Activated CD8-positive, alpha-beta T cell treated with anti-CD3 and anti-CD28 coated beads for 36 hours (primary cell): ENCODE measurements at regions not wholly inside any gene's neighbourhood (a gene's known extent, or its start where the extent isn't known, plus 50 kb on each side); places are given as distances from the start of the nearest gene placed in this dataset.

Source experiments
- ATAC-seq: fragments of 200-7000 bp; cut with Tn5 transposase; one replicate; pipeline ENCODE4 v1.10.0; 2021; ENCODE audit warnings: mild to moderate bottlenecking, moderate library complexity
- CTCF ChIA-PET: fragments of 350-600 bp; sonication (Branson Sonifier 250); formaldehyde crosslinking; loops from one replicate; lab custom pipeline; 2021; ENCODE audit warnings: antibody characterized with exemption; lab: Charles Lee
- POLR2A ChIA-PET: fragments of 350-600 bp; sonication (Branson Sonifier 250); formaldehyde crosslinking; loops from one replicate; lab custom pipeline; 2021; ENCODE audit warnings: antibody characterized with exemption; lab: Charles Lee
- DNase-seq: peaks from one replicate; pipeline ENCODE4 v3.0.0-alpha.2; 2020
- H3K27ac Mint-ChIP-seq: one replicate; pipeline ENCODE4 v1.8.0; 2021; ENCODE audit warnings: mild to moderate bottlenecking, mixed read lengths
- H3K27me3 Mint-ChIP-seq: one replicate; pipeline ENCODE4 v1.8.0; 2021; ENCODE audit warnings: mixed read lengths
- H3K36me3 Mint-ChIP-seq: one replicate; pipeline ENCODE4 v1.8.0; 2021; ENCODE audit warnings: low read depth, mixed read lengths
- H3K4me1 Mint-ChIP-seq: one replicate; pipeline ENCODE4 v1.8.0; 2021; ENCODE audit warnings: low read depth, mixed read lengths
- H3K4me3 Mint-ChIP-seq: one replicate; pipeline ENCODE4 v1.8.0; 2021; ENCODE audit warnings: mild to moderate bottlenecking, moderate library complexity, mixed read lengths
- H3K9me3 Mint-ChIP-seq: one replicate; pipeline ENCODE4 v1.8.0; 2021; ENCODE audit warnings: mixed read lengths
- CTCF ChIP-seq: fragments of 200-600 bp; IDR thresholded peaks from one replicate; pipeline ENCODE4 v1.8.0; 2022; ENCODE audit warnings: antibody characterized with exemption, mild to moderate bottlenecking
- intact Hi-C: fragments of 100-400 bp; cut with micrococcal nuclease; formaldehyde crosslinking; loops from one replicate; pipeline ENCODE4 v1.10.0; 2022

- no peak for ATAC-seq
- ChIA-PET CTCF (no interaction called here), POLR2A (no interaction called here)
- H3K4me1 Mint-ChIP-seq: no peaks in the 10 kb centered on the region
- H3K36me3 Mint-ChIP-seq: no peaks in the 10 kb centered on the region
- TF ChIP-seq CTCF: no peak
- no peaks in the 10 kb centered on the region for H3K9me3 Mint-ChIP-seq
- DNase-seq: no peak
- intact Hi-C loops: no loop called here
- H3K27me3 Mint-ChIP-seq: peaks cover 19% of the 10 kb centered on the region
- no peak overlapping the region for H3K4me3 Mint-ChIP-seq
- no peak overlapping the region for H3K27ac Mint-ChIP-seq
Observed at GRCh38 chr16:86337138-86337537, 173.2 kb upstream of the FOXF1 start.

- ChIA-PET POLR2A (no interaction called here), CTCF (no interaction called here)
- Mint-ChIP-seq H3K36me3 (no peaks in the 10 kb centered on the region), H3K27ac (no peak overlapping the region), H3K4me1 (no peaks in the 10 kb centered on the region), H3K27me3 (peaks cover 19% of the 10 kb centered on the region), H3K9me3 (no peaks in the 10 kb centered on the region), H3K4me3 (no peak overlapping the region)
- no peak for DNase-seq
- no peak for ATAC-seq
- intact Hi-C loops: no loop called here
- TF ChIP-seq CTCF: no peak
Observed at GRCh38 chr16:86337581-86338402, 172.5 kb upstream of the FOXF1 start.

GRCh38 chr16:86338403-86339115 lies 171.8 kb upstream of the FOXF1 start:
- CTCF ChIA-PET: no interaction called here
- POLR2A ChIA-PET: no interaction called here
- Mint-ChIP-seq H3K4me3 (no peak overlapping the region), H3K4me1 (no peaks in the 10 kb centered on the region), H3K27me3 (peaks cover 25% of the 10 kb centered on the region), H3K36me3 (no peaks in the 10 kb centered on the region), H3K27ac (no peak overlapping the region), H3K9me3 (no peaks in the 10 kb centered on the region)
- TF ChIP-seq CTCF: no peak
- ATAC-seq (no peak), DNase-seq (no peak)
- intact Hi-C loops: no loop called here

GRCh38 chr16:86342161-86342834 lies 168.0 kb upstream of the FOXF1 start:
- H3K9me3 Mint-ChIP-seq: no peaks in the 10 kb centered on the region
- no peak overlapping the region for H3K4me3 Mint-ChIP-seq
- H3K4me1 Mint-ChIP-seq: no peaks in the 10 kb centered on the region
- no peak for TF ChIP-seq CTCF
- intact Hi-C loops: loop anchor here (5.0 kb wide), 1 partner anchor 175 kb away; no protein-coding TSS in a partner anchor
- no peak overlapping the region for H3K27ac Mint-ChIP-seq
- ChIA-PET POLR2A (no interaction called here), CTCF (interaction anchor here (0.9 to 3.9 kb wide), 2 partner anchors 175 to 522 kb away, joined by 3 to 19 read pairs; no protein-coding TSS in a partner anchor)
- DNase-seq (no peak), ATAC-seq (no peak)
- H3K27me3 Mint-ChIP-seq: peaks cover 33% of the 10 kb centered on the region
- H3K36me3 Mint-ChIP-seq: no peaks in the 10 kb centered on the region
